ENCODE measurements at regions not wholly inside any gene's neighbourhood (a gene's known extent, or its start where the extent isn't known, plus 50 kb on each side); places are given as distances from the start of the nearest gene placed in this dataset.

DNA sequence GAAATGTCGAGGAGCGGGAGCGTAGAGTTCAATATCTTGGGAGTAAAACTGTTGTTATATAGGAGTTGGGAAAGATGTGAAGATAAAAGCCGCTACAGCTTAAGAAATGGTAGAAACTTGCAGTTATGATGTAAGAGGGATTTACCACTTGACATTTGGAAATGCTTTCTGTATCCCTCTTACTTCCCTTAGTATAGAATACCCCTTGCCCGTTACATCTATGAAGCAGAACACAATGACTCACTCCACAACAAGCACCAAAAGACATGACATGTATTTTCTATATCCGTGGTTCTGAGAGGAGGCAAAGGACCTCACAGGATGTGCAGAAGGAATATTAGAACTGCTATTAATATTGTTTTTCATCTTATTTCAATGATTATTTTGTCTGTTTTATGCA is 254.2 kb upstream of the NR2F2 start:
- no peak for TF ChIP-seq POLR2A (IDR thresholded peaks at IDR 0.05)
- TF ChIP-seq, protein P1, sequence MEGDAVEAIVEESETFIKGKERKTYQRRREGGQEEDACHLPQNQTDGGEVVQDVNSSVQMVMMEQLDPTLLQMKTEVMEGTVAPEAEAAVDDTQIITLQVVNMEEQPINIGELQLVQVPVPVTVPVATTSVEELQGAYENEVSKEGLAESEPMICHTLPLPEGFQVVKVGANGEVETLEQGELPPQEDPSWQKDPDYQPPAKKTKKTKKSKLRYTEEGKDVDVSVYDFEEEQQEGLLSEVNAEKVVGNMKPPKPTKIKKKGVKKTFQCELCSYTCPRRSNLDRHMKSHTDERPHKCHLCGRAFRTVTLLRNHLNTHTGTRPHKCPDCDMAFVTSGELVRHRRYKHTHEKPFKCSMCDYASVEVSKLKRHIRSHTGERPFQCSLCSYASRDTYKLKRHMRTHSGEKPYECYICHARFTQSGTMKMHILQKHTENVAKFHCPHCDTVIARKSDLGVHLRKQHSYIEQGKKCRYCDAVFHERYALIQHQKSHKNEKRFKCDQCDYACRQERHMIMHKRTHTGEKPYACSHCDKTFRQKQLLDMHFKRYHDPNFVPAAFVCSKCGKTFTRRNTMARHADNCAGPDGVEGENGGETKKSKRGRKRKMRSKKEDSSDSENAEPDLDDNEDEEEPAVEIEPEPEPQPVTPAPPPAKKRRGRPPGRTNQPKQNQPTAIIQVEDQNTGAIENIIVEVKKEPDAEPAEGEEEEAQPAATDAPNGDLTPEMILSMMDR (IDR thresholded peaks at IDR 0.05): no peak

All from body of pancreas (tissue), 4 donors.